ENCODE measurements at regions not wholly inside any gene's neighbourhood (a gene's known extent, or its start where the extent isn't known, plus 50 kb on each side); places are given as distances from the start of the nearest gene placed in this dataset.

DNA sequence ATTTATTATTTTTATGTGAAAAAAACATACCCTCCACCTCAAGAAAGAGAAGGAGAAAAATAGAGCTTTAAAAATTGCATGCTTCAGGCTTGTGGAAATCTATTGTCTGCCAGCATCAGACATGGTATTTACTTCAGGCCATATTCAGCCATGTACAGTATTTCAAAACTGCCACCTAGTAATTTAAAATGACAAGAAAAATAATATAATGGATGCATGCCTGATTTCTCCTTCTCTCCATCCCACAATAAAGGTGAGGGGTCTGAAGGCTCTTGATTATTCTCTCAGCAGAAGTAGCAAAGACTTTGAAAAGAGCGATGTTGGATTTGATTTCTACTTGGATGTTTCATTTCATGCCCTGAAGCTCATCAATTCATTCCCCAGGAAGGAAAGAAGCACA, 250.7 kb downstream of the TBC1D4 start:
- Histone ChIP-seq H3K4me1 (ENCODE audit: insufficient read depth, low read length) (peaks cover 10% of the 10 kb centered on the region), H3K27me3 (ENCODE audit: insufficient read depth, low read length) (no peaks in the 10 kb centered on the region), H3K9me3 (ENCODE audit: low read depth, low read length) (no peaks in the 10 kb centered on the region), H3K4me3 (ENCODE audit: low read length) (no peak overlapping the region)

DNA sequence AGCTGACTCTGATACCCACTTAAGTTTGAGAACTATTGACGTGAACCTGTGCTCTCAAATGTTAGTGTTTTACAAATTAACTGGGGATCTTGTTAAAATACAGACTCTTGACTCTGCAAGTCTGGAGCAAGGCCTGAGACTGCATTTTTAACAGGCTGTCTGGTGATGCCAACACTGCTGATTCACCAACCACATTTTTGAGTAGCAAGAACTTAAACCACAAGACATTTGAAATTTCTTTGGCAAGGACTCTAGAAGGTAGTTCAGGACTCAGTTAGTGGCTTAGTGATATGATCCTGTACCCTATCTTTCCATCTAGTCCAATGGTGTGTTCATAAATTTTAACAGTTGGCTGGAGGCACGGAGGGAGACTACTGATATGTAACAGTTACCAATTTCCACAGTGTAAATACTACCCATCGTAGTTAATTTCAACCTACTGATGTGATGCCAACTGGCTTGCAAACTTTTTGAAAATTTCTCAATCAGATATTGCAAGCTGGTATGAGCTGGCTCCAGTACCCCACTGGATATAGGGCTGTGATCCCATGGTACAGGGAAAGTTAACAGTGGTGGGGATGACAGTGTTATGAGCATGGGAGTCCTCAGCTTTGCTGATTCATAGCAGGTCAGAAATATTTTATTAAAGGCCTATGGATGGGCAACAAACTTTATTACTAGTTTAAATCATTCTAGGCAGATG, 255.1 kb downstream of the TBC1D4 start:
- H3K27me3 ChIP-seq (ENCODE audit: insufficient read depth, low read length): no peaks in the 10 kb centered on the region
- no peaks in the 10 kb centered on the region for H3K9me3 ChIP-seq (ENCODE audit: low read depth, low read length)
- no peak overlapping the region for H3K4me3 ChIP-seq (ENCODE audit: low read length)
- H3K4me1 ChIP-seq (ENCODE audit: insufficient read depth, low read length): peaks cover 11% of the 10 kb centered on the region

DNA sequence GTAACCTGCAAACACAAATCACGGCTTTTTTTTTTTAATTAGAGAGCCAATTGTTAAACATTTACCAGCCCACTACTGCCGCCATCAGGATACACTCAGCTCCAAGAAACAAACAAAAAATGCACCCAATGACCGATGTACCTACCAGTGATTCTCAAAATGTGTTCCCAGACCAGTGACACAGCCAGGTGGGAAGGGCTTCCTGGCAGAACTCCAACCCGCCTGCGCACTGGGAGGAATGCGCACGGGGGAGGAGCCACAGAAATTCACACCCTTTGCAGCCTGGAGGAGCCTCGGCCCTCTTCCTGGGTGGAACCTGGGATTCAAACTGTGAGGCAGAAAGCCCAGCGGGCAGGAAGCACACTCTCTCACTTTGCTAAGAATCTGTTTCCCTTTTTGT, 255.9 kb downstream of the TBC1D4 start:
- Histone ChIP-seq H3K4me1 (ENCODE audit: insufficient read depth, low read length) (peaks cover 11% of the 10 kb centered on the region), H3K27me3 (ENCODE audit: insufficient read depth, low read length) (no peaks in the 10 kb centered on the region), H3K9me3 (ENCODE audit: low read depth, low read length) (no peaks in the 10 kb centered on the region), H3K4me3 (ENCODE audit: low read length) (no peak overlapping the region)

DNA sequence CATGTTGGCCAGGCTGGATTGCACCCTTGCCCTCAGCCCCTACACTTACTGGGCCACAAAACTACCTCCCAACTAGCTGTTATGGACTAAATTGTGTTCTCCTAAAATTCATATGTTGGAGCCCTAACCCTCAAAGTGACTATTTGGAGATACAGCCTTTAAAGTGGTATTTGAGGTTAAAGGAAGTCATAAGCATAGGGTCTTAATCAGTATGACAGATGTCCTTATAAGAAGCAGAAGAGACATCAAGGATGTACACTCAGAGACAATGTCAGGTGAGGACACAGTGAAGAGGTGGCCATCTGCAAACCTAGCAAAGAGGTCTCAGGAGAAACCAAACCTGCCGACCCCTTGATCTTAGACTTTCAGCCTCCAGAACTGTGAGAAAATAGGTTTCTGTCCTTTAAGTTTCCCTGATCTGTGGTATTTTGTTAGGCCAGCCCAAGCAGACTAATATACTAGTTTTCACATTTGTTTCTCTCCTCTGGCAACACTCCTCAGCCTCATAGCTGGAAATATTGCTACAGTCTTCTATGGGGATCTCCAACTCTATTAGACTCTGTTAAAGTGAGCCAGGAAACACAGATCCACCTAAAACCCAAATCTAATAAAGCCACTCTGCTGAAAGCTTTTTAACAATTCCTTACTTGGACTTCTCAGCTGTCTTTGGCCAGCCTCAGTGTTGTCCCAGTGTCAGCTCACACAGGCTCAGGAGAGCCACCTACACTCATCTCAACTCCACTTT, 256.5 kb downstream of the TBC1D4 start:
- H3K27me3 ChIP-seq (ENCODE audit: insufficient read depth, low read length): no peaks in the 10 kb centered on the region
- peaks cover 11% of the 10 kb centered on the region for H3K4me1 ChIP-seq (ENCODE audit: insufficient read depth, low read length)
- H3K9me3 ChIP-seq (ENCODE audit: low read depth, low read length): no peaks in the 10 kb centered on the region
- H3K4me3 ChIP-seq (ENCODE audit: low read length): no peak overlapping the region

DNA sequence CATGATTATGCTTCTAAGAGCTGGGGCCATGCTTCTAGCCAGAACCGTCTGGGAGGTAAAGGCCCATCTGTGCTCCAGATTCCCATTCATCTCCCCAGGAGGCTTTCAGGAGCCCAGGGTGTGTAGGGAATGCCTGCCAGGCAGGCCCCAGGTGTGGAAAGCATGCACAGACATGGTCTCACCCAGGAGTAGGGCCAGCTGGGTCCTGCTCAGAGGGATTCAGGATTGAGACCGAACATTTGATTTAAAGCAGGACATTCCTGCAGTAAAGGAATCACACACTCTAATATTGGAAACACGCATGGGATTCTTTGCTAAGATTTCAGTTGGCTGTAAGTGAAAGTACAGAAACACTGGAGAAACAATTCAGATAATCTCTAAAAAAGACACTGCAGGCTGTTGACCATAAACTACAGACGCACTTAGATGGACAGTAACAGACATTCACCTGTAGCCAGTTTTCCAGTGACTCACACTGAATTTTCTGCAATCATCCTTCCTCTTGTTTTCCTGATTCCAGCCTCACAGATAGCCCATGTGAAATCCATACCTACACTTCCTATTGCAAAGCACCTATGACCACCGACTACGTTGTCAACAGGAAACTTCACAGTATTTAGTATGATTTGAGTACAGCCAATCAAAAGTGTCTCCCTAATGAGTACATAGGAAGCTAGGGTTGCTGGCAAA, 257.8 kb downstream of the TBC1D4 start:
- Histone ChIP-seq H3K4me3 (ENCODE audit: low read length) (no peak overlapping the region), H3K9me3 (ENCODE audit: low read depth, low read length) (no peaks in the 10 kb centered on the region), H3K27me3 (ENCODE audit: insufficient read depth, low read length) (no peaks in the 10 kb centered on the region), H3K4me1 (ENCODE audit: insufficient read depth, low read length) (peaks cover 18% of the 10 kb centered on the region)

DNA sequence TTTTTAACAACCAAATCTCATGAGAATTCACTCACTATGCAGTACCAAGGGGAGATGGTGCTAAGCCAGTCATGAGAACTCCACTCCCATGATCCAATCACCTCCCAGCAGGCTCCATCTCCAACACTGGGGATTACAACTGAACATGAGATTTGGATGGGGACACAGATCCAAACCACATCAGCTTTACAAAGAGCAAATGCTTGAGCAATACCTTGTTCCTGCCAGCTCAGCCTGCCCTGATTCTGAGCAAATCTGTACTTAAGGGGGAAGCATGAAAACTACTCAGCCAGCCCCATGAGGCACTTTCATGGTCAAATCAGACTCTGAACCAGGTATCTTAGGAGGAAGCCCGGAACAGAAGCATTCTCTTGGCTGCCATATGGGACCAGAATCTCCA, 259.9 kb downstream of the TBC1D4 start:
- peaks cover 16% of the 10 kb centered on the region for H3K4me1 ChIP-seq (ENCODE audit: insufficient read depth, low read length)
- H3K9me3 ChIP-seq (ENCODE audit: low read depth, low read length): no peaks in the 10 kb centered on the region
- no peak overlapping the region for H3K4me3 ChIP-seq (ENCODE audit: low read length)
- H3K27me3 ChIP-seq (ENCODE audit: insufficient read depth, low read length): peaks cover 3% of the 10 kb centered on the region

DNA sequence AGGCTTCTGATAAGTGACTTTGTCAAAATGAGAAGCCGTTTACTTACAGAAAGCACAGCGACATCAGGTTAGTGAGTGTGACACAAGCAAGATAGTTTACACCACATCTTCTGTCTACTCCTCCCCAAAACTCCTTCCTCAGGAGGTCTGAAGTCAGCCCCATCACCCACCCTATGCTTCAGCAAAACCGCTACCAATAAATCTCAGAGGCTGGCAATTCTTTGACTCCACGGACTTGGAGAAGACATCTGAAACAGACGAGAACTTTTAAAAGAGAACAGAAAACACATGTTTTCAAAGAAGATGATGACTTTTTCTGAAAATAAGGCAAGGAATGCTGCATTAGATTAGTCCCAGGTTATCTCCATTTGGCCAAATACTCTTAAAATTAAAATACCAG, 261.1 kb downstream of the TBC1D4 start:
- Histone ChIP-seq H3K9me3 (ENCODE audit: low read depth, low read length) (no peaks in the 10 kb centered on the region), H3K27me3 (ENCODE audit: insufficient read depth, low read length) (peaks cover 7% of the 10 kb centered on the region), H3K4me1 (ENCODE audit: insufficient read depth, low read length) (peaks cover 6% of the 10 kb centered on the region), H3K4me3 (ENCODE audit: low read length) (no peak overlapping the region)

DNA sequence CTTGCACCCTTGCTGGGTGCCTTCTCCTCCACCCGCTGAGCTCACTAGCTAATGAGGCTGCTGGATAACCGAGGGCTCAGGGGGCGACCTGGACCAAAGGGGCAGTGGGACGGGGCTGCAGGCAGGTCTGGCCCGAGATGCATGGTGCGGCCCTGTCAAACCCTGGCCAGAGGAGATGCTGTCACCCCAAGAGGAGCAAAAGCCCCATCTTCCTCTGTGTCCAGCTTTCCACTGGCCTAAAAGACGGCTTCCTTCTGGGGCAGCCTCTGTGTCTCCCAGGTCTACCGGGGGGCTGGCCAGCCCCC, 261.8 kb downstream of the TBC1D4 start:
- Histone ChIP-seq H3K4me1 (ENCODE audit: insufficient read depth, low read length) (peaks cover 6% of the 10 kb centered on the region), H3K4me3 (ENCODE audit: low read length) (no peak overlapping the region), H3K9me3 (ENCODE audit: low read depth, low read length) (no peaks in the 10 kb centered on the region), H3K27me3 (ENCODE audit: insufficient read depth, low read length) (peaks cover 7% of the 10 kb centered on the region)

DNA sequence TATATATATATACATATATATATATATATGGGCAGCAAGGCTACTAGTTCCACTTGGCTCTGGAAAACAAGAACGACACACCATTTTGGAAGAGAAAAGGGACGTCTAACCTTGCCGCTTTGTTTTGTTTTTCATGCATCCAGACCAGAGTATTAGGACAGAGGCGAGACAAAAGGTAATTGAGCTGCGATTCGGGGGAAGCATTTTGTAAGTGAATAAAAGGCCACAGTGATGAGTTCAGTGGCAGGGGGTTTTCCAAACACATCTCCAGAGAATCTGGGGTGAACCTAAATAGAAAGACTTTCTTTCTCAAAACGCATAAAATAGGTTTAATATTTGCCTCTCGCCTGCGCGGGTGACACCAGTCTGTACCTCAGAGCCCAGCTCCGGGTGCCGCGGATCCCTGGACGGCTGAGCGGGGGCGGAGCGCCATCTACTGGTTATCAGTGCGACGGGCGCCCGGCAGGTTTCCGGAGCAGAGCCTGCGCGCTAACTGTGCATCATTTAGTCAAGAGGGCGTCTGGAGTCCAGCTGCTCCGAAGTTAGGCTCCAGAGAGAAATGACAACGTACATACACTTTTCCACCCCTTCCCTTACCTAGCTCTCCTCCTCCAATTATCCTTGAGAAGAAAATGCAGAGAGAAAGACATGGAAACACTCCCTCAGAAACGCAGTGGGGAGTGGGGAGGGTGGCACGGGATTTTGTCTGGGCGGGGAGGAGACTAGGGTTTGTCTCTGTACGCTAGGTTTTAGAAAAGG, 262.3 kb downstream of the TBC1D4 start:
- Histone ChIP-seq H3K4me1 (ENCODE audit: insufficient read depth, low read length) (peaks cover 6% of the 10 kb centered on the region), H3K4me3 (ENCODE audit: low read length) (no peak overlapping the region), H3K27me3 (ENCODE audit: insufficient read depth, low read length) (peaks cover 7% of the 10 kb centered on the region), H3K9me3 (ENCODE audit: low read depth, low read length) (no peaks in the 10 kb centered on the region)

DNA sequence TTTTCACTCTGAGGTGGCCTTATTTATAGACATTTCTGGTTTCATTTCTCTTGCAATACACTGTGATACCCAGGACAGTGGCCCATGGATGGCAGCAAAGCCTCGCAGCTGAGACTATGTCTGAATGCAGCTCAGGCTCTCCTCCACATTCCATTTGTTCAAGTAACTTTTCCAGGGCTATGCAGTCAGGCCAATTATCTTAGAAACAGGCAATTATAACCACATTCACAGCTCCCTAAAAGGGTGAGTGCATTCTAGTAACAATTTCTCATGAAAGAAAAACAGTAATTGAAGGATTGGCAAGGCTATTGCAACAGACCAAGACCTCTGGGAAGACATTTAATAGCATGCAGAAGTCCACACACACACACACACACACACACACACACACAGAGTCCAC, 264.0 kb downstream of the TBC1D4 start:
- H3K4me1 ChIP-seq (ENCODE audit: insufficient read depth, low read length): peaks cover 6% of the 10 kb centered on the region
- H3K27me3 ChIP-seq (ENCODE audit: insufficient read depth, low read length): peaks cover 7% of the 10 kb centered on the region
- H3K4me3 ChIP-seq (ENCODE audit: low read length): no peak overlapping the region
- no peaks in the 10 kb centered on the region for H3K9me3 ChIP-seq (ENCODE audit: low read depth, low read length)

DNA sequence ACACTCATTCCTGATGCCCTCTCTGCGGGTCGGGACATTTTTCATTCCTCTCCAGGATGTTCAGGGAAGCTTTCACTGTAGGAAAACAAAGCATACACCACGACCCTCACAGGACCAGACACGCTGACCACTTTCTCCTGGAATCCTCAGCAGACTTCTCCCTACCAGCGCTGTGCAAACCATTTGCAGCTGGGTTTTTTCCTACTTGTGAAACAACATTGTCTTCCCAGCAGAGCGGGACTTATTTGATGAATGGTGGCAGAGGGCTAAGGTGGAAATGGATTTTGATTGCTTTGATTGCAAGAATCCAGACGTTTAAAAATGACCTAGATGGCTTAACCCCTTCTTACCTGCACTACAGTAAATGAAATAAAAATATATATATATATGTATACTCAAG, 265.9 kb downstream of the TBC1D4 start:
- peaks cover 7% of the 10 kb centered on the region for H3K27me3 ChIP-seq (ENCODE audit: insufficient read depth, low read length)
- H3K4me1 ChIP-seq (ENCODE audit: insufficient read depth, low read length): peaks cover 6% of the 10 kb centered on the region
- H3K4me3 ChIP-seq (ENCODE audit: low read length): no peak overlapping the region
- H3K9me3 ChIP-seq (ENCODE audit: low read depth, low read length): no peaks in the 10 kb centered on the region

DNA sequence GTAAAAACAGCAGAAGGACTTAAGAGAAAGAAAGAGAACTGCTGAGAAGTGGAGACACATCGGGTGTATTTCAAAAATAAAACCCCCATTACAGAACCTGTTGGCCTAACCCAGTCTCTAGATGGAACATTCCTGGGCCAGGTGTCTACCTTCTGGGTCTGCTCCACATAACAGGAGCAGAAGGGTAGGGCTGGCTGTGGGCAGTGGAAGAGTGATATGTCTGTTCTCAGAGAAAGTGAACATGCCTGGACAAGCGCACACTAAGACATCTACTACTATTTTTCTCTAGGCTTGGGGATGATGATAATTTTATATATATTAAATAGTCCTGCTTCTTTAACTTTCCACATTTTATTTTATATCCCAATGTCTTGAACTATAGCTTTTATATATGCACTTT, 267.1 kb downstream of the TBC1D4 start:
- Histone ChIP-seq H3K27me3 (ENCODE audit: insufficient read depth, low read length) (peaks cover 7% of the 10 kb centered on the region), H3K4me3 (ENCODE audit: low read length) (no peak overlapping the region), H3K4me1 (ENCODE audit: insufficient read depth, low read length) (peaks cover 5% of the 10 kb centered on the region), H3K9me3 (ENCODE audit: low read depth, low read length) (no peaks in the 10 kb centered on the region)

DNA sequence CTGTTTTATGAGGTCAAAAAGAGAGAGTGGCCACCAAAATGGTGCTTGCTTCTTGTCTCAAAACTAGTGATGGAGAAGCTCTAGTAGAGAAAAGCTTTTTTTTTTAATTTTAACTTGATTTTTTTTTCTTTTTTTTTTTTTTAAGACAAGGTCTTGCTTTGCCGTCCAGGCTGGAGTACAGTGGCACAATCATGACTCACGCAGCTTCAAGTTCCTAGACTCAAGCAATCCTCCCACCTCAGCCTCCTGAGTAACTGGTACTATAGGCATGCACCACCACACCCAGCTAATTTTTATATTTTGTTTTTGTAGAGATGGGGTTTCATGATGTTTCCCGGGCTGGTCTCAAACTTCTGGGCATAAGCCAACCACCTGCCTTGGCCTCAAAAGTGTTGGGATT, 279.0 kb downstream of the TBC1D4 start:
- H3K4me1 ChIP-seq (ENCODE audit: insufficient read depth, low read length): no peaks in the 10 kb centered on the region
- no peak overlapping the region for H3K4me3 ChIP-seq (ENCODE audit: low read length)
- no peaks in the 10 kb centered on the region for H3K9me3 ChIP-seq (ENCODE audit: low read depth, low read length)
- no peaks in the 10 kb centered on the region for H3K27me3 ChIP-seq (ENCODE audit: insufficient read depth, low read length)

DNA sequence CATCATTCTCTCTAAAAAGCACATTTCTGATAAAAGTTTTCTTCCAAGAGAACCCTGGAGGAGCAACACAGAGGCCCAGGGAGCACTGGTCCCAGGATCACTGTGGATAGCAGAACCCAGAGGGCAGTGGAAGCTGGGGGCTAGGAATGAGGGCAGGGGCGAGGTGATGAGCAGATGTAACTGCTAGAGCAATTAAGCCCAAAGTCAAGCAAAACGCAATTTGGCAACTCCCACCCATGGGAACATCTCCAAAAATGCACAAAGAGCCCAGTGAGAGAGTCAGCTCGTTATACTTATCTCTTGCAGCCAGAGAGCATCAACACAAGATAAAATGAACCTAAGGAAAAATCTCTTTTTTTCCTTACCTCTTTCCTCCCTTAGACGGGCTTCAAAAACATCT, 284.2 kb downstream of the TBC1D4 start:
- Histone ChIP-seq H3K4me1 (ENCODE audit: insufficient read depth, low read length) (no peaks in the 10 kb centered on the region), H3K9me3 (ENCODE audit: low read depth, low read length) (no peaks in the 10 kb centered on the region), H3K27me3 (ENCODE audit: insufficient read depth, low read length) (no peaks in the 10 kb centered on the region), H3K4me3 (ENCODE audit: low read length) (no peak overlapping the region)

DNA sequence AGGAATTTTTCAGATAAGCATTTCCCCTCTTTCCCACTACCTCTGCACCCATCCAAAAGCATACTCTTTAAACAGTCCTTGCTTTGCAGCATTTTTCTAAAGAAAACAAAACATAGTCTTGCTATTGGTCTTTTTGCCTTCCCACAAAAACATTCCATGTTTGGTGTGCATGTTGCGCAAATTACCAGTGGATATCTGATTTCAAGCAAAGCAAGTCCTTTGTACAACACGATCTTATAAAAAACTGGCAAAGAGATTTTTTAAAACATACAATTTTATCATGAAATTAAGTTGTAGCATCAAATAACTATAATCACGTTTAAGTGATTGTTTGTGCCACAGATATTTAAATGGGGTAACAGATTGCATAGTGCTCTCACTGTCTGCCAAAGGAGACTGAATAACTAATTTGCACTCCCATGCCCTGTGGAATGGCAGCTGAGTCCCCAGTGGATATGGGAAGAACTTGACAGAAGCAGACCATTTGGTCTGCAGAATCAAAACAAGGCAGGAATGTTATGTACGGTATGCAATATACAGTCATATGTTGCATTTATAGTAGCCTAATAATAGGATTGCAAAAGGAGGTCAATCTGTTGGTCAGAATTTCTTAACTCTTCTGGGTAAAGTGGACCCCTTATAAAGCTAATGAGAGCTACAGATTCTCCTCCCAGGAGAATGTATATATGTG, 285.7 kb downstream of the TBC1D4 start:
- H3K9me3 ChIP-seq (ENCODE audit: low read depth, low read length): no peaks in the 10 kb centered on the region

More for the DNA sequence above, 285.7 kb downstream of the TBC1D4 start:
- Histone ChIP-seq H3K4me3 (ENCODE audit: low read length) (no peak overlapping the region), H3K4me1 (ENCODE audit: insufficient read depth, low read length) (no peaks in the 10 kb centered on the region), H3K27me3 (ENCODE audit: insufficient read depth, low read length) (no peaks in the 10 kb centered on the region)
